ENCODE measurements at regions not wholly inside any gene's neighbourhood (a gene's known extent, or its start where the extent isn't known, plus 50 kb on each side); places are given as distances from the start of the nearest gene placed in this dataset.

DNA sequence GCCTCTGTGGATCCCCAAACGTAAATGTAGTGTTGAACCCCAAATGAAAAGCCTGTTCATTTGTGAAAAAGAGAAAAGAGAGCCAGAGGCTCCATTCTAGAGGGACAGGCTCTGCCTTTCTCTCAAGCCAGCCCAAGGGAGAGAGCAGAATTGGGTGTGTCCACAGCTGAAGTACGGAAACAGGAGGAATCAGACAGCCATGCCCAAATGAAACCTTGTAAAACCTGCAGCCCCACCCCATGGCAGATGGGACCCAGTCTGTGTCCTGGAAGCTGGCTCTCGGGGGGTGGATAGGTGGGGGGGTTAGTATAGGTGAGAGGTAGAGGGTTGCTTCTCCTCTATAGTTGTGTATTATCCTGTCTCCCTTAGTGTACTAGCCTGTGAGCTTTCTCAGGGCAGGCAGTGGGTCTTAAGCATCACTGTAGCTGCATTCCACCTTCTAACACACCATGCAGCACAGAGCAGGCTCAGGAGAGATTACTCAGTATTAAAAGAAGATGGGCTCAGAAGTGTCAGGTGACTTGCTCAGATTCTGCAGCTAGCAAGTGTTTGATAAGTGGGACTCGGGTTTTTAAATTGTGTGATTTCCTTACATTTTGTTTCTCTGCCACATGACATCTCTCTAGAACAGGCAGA is 67.4 kb upstream of the SIPA1L2 start:
- TF ChIP-seq BDP1 (IDR thresholded peaks at IDR 0.05; ENCODE audit: insufficient read depth, insufficient read length) (no peak), HDAC6 (IDR thresholded peaks at IDR 0.05; ENCODE audit: low read depth, low read length) (no peak), ZNF408 (CRISPR knock-in tag; IDR thresholded peaks at IDR 0.05; ENCODE audit: low read depth) (no peak), ESRRA (IDR thresholded peaks at IDR 0.05; ENCODE audit: borderline replicate concordance, low read depth) (no peak), IFI16 (CRISPR knock-in tag; IDR thresholded peaks at IDR 0.05) (no peak), NUFIP1 (IDR thresholded peaks at IDR 0.05; ENCODE audit: partially characterized antibody) (no peak), ESRRB (CRISPR knock-in tag; IDR thresholded peaks at IDR 0.05; ENCODE audit: borderline replicate concordance) (no peak), KDM2B (CRISPR knock-in tag; IDR thresholded peaks at IDR 0.05) (no peak), C11orf30 (IDR thresholded peaks at IDR 0.05; ENCODE audit: low read depth) (no peak), SMAD4 (CRISPR knock-in tag; conservative IDR thresholded peaks at IDR 0.05) (no peak)
- Histone ChIP-seq H3K79me2 (ENCODE audit: control insufficient read depth, insufficient read depth, low read length) (no peaks in the 10 kb centered on the region), H3K27me3 (ENCODE audit: control insufficient read depth in 2 of 2, insufficient read depth in 2 of 2, low read length in 2 of 2) (peaks cover 0 to 4% of the 10 kb centered on the region in 2 experiments; a peak in 1 of 5 replicates), H3K9me1 (ENCODE audit: control insufficient read depth, insufficient read depth, low read length) (no peaks in the 10 kb centered on the region), H3K36me3 (ENCODE audit: control insufficient read depth, insufficient read depth, low read length) (no peaks in the 10 kb centered on the region), H3K27ac (ENCODE audit: extremely low read depth, low read depth, low read length) (no peak overlapping the region), H3K4me1 (replicated peaks in 1 of 2; ENCODE audit: control insufficient read depth in 2 of 2, insufficient read depth in 2 of 2, low read length in 2 of 2) (no peaks in the 10 kb centered on the region), H3K9me3 (replicated peaks; ENCODE audit: control insufficient read depth, insufficient read depth, low read depth, low read length) (no peaks in the 10 kb centered on the region), H3K4me3 (no peak overlapping the region), H3K4me2 (ENCODE audit: insufficient read depth, low read length) (no peak overlapping the region), H2AFZ (ENCODE audit: low read depth, low read length) (no peak overlapping the region), H4K20me1 (replicated peaks; ENCODE audit: control insufficient read depth, insufficient read depth, low read length) (no peaks in the 10 kb centered on the region), H3K9ac (ENCODE audit: insufficient read depth in 1 of 2, low read depth in 2 of 2, low read length in 2 of 2) (no peak overlapping the region)
- FAIRE-seq: no peak
- WGBS (ENCODE audit: insufficient coverage, low coverage, missing lambda C conversion rate): 0% methylated on average over 4 of the region's 4 CpGs
- CTCF ChIA-PET (ENCODE audit: low intra/inter-chr PET ratio): interaction anchor here (0.6 kb wide), 1 partner anchor 14 kb away, joined by 3 read pairs; no protein-coding TSS in a partner anchor
- POLR2A ChIA-PET: interaction anchor here (0.6 to 0.7 kb wide), 2 partner anchors 242 to 961 kb away, joined by 3 to 5 read pairs; no protein-coding TSS in a partner anchor
- no peak for ATAC-seq
- intact Hi-C loops (cut with micrococcal nuclease): no loop called here
- no peak for DNase-seq (ENCODE audit: extremely low read depth in 1 of 4, low spot score in 3 of 4)
- no TSS peak for BruUV-seq (replicated peaks)
- in situ Hi-C loops (cut with MboI): no loop called here
